GM19468 (cell line): ENCODE measurements at regions not wholly inside any gene's neighbourhood (a gene's known extent, or its start where the extent isn't known, plus 50 kb on each side); places are given as distances from the start of the nearest gene placed in this dataset.

ENCODE experiments used
- ATAC-seq: cut with Tn5 transposase; IDR thresholded peaks from one replicate; pipeline ENCODE4 v1.9.1; 2021; ENCODE audit warnings: mild to moderate bottlenecking, moderate library complexity, moderate number of reproducible peaks; ENCODE audit not compliant: unreplicated experiment; ENCODE audit errors: extremely low read depth

DNA sequence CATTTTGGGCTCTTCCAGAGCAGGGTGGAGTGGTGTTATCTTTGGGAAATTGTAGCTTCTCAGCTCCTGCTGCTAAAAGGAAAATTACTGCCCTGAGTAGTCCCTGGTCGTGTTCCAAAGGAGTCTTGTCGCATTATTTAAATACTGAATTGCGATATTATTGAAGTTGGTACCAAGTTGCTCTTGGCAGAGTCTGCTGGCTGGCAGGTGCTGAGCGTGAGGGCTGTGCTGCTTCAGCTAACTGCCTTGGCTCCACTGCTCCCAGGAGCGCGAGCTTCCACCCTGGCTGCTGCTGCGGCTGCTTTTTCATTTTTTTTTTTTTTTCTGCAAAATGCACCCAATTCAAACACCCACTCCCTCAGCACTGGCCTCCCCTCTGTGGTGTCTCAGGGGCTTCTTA lies 289.8 kb downstream of the MAF start:
- no peak for ATAC-seq

- ATAC-seq: no peak
Measured at GRCh38 chr16:79309606-79310005, 290.9 kb downstream of the MAF start.

DNA sequence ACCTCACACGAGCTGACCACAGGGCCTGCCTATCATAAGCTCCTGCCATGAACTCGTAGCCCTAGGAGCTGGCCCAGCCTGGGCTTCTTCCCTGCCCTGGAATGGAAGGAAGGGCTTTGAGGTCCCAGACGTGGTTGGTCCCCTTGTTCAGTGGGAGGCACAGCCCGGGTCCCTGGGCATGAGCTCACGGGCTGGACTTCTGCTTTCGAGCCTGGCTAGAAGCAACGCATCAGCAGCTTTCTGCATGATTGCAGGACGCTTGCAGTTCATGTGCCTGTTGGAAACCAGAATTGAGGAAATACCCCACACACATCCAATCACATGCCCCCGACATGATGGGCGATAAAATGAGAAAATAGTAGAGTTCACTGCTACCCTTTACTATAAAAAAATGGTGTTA lies 293.3 kb downstream of the MAF start:
- ATAC-seq: no peak

GRCh38 chr16:79305074-79305473 lies 295.5 kb downstream of the MAF start:
- no peak for ATAC-seq

GRCh38 chr16:79303959-79304387 lies 296.6 kb downstream of the MAF start:
- ATAC-seq: no peak

- ATAC-seq: no peak
Measured at GRCh38 chr16:79303206-79303605, 297.3 kb downstream of the MAF start.

DNA sequence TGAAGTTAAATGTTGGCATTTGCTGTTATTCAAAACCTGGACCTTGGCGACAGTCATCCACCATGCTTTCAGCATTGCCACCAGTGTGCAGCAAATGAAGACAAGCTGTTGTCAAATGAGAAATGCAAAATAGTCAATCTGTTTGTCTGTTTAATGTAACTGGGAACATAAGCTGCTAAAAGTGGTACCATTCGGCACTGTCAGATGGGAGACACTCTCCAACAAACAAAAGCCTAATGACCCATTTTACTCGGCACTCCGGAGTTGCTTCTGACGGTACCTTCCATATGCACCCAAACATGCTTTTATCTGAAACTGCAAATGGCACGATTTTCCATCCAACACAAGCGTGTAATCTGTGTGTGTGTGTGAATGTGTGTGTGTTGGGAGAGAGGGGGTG lies 297.8 kb downstream of the MAF start:
- no peak for ATAC-seq

DNA sequence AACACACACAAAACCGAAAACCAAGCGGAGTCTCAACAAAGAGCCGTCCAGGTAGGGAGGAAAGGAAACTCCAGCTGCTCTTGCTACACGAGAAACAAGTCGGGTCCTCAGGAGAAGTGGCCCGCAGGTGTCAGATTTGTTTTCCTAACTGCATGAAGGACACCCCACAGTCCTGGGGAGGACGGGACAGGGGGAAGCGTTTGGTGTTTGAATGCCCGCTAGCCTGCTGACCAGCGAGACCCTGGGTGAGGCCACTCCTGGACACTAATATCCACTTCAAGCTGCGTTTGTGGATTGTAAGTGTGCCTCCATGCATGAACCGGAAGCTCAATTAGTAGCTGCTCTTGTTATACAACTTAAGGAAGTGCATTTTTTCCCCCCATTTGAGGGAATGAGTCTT lies 299.5 kb downstream of the MAF start:
- no peak for ATAC-seq

GRCh38 chr16:79298894-79299799 lies 301.4 kb downstream of the MAF start:
- no peak for ATAC-seq

- ATAC-seq: no peak
Measured at GRCh38 chr16:79298476-79298875, 302.1 kb downstream of the MAF start.

DNA sequence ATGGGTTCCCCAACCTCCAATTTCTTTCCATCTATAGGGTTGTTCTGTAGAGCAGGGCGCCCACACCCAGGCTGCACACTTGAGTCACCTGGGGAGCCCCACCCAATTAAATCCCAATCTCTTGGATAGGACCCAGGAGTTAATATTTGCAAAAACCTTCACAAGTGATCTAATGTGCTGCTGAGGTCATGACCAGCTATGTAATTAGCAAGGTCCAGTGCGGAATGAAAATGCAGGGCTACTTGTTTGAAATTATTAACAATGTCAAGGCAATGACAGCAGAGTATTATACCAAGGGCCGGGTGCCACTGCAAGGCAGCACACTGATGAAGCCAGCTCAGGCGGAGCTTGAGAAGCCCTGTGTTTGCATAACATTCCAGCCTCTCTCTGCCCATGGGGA lies 302.7 kb downstream of the MAF start:
- no peak for ATAC-seq

DNA sequence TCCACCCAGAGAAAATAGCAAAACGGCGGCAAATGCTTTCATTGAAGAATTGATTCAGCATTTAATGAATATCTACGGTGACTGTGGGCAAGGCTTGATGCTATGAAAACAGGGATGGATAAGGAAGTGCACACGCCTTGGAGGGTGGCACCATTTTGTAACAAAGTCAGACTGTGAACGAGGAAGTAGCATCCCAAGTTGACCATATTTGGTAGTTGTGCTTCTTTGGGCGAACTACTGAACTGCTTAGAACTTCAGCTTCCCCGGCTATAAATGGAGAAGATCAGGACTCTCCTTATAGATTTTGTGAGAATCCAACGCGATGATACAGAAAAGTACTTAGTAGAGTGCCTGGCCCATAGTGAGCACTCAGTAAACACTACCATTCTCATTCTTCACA lies 303.2 kb downstream of the MAF start:
- no peak for ATAC-seq

DNA sequence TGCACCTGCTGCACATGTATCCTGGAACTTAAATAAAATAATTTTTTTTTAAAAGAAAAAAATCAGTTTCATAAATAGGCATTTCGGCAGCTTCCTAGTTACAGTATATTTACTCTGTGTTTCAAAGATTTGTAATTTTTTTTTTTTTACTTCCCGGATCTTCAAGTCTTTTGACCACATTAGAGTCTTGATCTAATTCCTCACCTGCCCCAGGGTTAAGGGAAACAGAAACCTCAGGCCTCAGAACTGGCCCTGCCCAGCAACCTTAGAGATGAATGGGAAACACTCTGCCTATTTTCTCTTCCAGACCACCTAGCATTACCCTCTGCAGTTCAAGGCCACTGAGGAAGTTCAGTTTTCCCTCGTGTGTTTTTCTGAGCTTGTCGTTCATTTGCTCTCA lies 304.0 kb downstream of the MAF start:
- ATAC-seq: no peak

DNA sequence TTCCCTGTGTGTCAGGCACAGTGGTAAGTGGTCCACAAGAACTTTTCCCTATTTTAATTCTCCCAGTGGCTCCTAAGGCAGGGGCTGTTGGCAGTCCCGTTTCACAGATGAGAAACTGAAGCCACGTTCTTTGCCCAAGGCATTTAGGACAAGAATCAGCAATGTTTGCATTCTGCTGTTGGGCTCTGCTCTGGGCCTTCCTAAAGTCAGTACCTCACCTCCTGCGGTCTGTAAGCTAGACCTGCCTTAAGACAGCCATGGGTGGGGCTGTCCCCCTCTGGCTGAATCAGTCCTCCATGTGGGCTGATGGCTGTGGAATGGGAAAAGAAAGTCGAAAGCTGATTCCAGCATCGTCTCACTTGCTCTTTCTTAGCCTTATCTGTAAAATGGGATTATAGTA lies 304.8 kb downstream of the MAF start:
- no peak for ATAC-seq

GRCh38 chr16:79295162-79295561 lies 305.4 kb downstream of the MAF start:
- ATAC-seq: no peak

GRCh38 chr16:79294568-79294967 lies 306.0 kb downstream of the MAF start:
- ATAC-seq: no peak

- no peak for ATAC-seq
Measured at GRCh38 chr16:79293836-79294460, 306.6 kb downstream of the MAF start.

DNA sequence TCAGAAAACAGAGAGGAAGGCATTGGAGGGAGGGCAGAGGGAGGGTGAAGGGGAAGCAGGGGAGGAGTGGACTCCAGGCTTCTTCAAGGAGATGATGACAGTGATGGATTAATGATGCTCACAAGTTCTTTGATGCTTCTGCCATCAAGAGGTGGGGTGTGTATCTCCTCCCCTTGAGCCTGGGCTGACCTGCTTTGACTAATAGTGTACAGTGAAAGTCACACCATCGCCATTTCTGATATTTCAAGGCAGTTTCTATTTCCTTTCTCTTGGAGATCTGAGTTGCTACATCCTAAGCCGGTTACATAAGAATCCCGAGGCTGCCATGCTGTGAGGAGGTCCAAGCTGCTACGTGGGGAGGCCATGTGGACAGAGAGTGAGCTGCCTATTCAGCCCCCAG lies 312.5 kb downstream of the MAF start:
- no peak for ATAC-seq

DNA sequence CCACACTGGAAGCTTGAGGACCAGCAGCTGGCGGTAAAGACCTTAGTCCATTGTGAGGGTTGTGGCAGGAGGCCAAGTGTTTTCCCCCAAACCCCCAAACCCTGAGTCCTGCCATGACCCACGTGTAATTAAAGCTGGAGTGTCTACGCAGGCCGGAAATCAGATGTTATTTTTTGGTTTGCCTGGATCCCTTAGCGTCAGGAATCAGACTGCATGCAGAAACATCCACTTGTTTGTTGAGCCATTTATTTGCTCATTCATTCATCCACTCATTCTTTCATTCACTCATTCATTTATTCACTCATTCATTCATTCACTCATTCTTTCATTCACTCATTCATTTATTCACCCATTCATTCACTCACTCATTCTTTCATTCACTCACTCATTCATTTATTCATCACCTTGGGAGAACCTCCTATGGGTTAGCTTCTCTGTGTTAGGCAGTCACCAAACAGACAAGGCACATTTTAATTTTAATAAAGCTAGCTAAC lies 313.1 kb downstream of the MAF start:
- ATAC-seq: no peak

GRCh38 chr16:79286646-79287423 lies 313.7 kb downstream of the MAF start:
- peak; percentile 93 for ATAC-seq

DNA sequence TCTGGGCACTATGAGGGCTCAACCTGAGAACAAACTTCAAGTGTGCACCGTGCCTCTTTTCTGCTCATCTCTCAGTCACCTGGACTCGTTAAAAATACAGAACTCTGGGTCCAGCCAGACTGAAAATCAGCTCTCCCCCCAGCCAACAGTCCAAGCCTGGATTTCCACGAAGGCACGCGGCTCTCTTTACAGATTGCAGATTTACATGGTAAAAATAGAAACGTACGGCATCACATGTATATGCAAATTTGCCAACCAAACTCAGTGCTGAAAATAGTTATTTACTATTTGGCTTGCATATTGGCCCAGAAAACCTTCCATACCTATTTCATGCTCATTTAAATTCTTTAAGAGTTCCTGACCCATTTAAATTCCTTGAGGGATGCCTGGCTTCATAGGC lies 315.8 kb downstream of the MAF start:
- no peak for ATAC-seq
